GM12891 (cell line): ENCODE measurements at regions not wholly inside any gene's neighbourhood (a gene's known extent, or its start where the extent isn't known, plus 50 kb on each side); places are given as distances from the start of the nearest gene placed in this dataset.

ENCODE experiments used
- DNase-seq: peaks from one replicate; pipeline ENCODE4 v3.0.0; 2011; ENCODE audit warnings: low spot score; ENCODE audit not compliant: insufficient read length
- FAIRE-seq: peaks from 2 replicates; lab custom pipeline; 2011; peaks lifted over from hg19 to GRCh38; lab: Jason Lieb, UNC
- PAX5 ChIP-seq: IDR thresholded peaks from 2 replicates; pipeline ENCODE4 v1.6.1; 2011; ENCODE audit warnings: low read length, moderate library complexity, mild to moderate bottlenecking; ENCODE audit not compliant: insufficient read depth, severe bottlenecking
- POLR2A ChIP-seq: IDR thresholded peaks from 2 replicates; pipeline ENCODE4 v1.6.1; 2011; ENCODE audit warnings: low read depth, low read length, control low read depth
- POLR2AphosphoS5 ChIP-seq: IDR thresholded peaks from 2 replicates; pipeline ENCODE4 v1.6.1; 2011; ENCODE audit warnings: low read depth, low read length, control low read depth
- POU2F2 ChIP-seq: IDR thresholded peaks from 2 replicates; pipeline ENCODE4 v1.6.1; 2011; ENCODE audit warnings: low read depth, mild to moderate bottlenecking, control low read depth, low read length, moderate library complexity
- SPI1 ChIP-seq: IDR thresholded peaks from 2 replicates; pipeline ENCODE4 v1.6.1; 2011; ENCODE audit warnings: low read depth, low read length, control low read depth
- TAF1 ChIP-seq: IDR thresholded peaks from 2 replicates; pipeline ENCODE4 v1.6.1; 2011; ENCODE audit warnings: low read depth, low read length, control low read depth

DNA sequence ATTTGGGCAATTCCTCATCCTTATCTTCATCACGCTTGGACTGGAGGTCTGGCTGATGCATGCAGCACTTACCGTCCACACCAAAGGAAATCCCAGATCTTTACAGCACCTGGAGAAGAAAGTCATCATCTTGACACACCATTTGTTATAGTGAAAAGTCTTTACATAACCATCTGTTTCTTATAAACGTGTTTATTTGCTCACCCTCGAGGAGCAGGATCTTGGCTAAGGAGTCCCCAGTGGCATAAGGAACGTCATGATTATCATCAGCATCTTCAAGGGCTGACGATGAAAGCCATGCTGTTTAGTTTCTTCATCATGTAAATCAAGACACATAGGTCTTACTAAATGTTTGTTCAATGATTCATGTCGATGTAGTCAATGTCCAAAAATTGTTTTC lies 248.8 kb upstream of the ELAC2 start:
- FAIRE-seq (no peak), DNase-seq (no peak)

DNA sequence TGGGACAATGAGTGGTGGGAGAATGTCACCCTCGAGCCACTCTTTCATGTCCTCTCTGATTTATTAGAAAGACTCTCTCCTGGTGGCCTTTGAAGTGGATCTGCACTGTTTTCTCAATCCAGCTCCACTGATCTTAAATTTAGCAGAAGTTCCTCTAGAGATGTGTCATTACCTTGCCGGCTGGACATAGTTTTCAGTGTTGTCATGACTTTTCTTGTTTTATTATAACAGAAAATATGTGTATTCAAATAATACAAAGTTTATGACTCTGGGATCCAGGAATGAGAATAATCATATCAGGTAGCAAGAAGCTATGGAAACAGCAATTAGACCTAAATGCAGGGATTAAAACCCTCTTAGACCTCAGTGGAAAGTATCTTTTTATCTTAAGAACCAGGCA lies 247.5 kb upstream of the ELAC2 start:
- no peak for FAIRE-seq
- DNase-seq: no peak
- TF ChIP-seq POU2F2 (no peak), POLR2A (no peak)

More for the DNA sequence above, 248.8 kb upstream of the ELAC2 start:
- no peak for TF ChIP-seq POLR2AphosphoS5
- no peak for TF ChIP-seq PAX5
- no peak for TF ChIP-seq POLR2A
- TF ChIP-seq SPI1: no peak
- no peak for TF ChIP-seq POU2F2
- no peak for TF ChIP-seq TAF1

DNA sequence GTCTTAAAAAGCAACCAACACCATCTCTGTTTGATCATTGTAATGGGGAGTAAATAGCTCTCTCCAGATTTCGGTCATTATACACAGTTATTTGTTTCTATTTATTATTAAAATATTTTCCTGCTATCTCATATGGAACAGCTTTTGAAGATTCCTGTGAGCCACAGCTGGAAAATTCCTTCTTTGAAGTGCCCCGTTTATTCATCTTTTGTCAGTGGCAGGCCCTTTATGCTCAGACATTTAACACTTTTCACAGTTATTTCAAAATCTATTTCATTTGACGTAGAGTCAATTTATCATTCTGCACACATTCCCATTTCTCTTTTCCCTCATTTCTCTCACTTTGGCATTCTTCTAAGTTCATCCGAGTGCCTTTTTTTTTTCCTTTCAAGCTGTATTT lies 245.9 kb upstream of the ELAC2 start:
- DNase-seq (no peak), FAIRE-seq (no peak)
- no peak for TF ChIP-seq SPI1
- no peak for TF ChIP-seq PAX5
- TF ChIP-seq POLR2AphosphoS5: no peak
- TF ChIP-seq POU2F2: no peak
- no peak for TF ChIP-seq TAF1
- no peak for TF ChIP-seq POLR2A

GRCh38 chr17:13256545-13256944 lies 238.7 kb upstream of the ELAC2 start:
- DNase-seq (no peak), FAIRE-seq (no peak)
- TF ChIP-seq TAF1 (no peak), POLR2A (no peak), PAX5 (no peak), POU2F2 (no peak), SPI1 (no peak), POLR2AphosphoS5 (no peak)

DNA sequence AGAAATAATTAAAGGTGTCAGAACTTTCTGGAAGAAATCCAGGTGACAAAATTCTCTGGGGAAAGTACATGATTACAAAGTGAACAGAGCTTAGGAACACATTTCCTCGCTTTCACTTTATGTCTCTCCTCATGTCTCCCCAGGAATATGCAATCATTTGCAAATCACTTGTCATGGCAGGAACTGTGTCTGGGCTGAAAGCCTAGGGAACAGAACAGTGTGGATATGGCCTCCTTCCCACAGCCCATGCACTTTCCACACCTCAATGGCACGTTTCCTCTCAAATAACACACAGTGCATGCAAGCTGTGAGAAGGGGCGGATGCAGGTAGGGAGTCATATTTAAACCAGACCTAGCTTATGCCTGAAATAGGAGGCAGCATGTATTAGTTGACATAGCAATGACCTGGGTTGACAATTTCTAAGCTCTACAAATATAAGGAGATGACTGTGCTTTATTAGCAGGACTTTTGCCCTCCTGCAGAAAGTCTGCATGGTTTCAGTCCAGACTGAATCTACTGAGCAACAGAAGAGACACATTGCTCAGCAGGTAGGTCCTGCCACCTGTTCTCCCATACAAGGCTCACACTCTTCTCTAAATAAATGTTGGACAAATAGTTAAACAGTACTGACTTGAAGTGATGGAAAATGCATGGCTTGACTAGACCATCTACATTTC lies 236.0 kb upstream of the ELAC2 start:
- DNase-seq (no peak), FAIRE-seq (no peak)
- no peak for TF ChIP-seq PAX5
- no peak for TF ChIP-seq POLR2A
- no peak for TF ChIP-seq SPI1
- TF ChIP-seq POLR2AphosphoS5: no peak
- TF ChIP-seq TAF1: no peak
- TF ChIP-seq POU2F2: no peak

DNA sequence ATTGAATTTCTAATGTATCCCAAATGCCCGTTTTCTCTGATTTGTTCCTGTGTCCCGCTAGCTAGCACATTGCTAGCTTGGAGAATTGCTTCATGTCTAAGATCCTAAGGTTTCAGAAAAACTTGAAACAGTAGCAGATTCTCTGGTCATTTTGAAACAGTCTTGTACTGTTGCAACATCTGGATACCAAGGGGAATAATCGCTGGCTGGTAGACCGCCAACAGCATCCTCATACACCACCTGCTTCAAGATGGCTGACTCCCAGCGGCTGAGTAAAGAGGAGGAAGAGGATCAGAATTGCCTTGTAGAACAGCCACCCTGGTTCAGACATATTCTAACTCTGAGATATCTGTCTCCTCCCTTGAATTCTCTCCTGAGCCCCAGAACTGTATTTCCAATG lies 226.7 kb upstream of the ELAC2 start:
- FAIRE-seq (no peak), DNase-seq (no peak)
- TF ChIP-seq POU2F2: no peak
- no peak for TF ChIP-seq POLR2AphosphoS5
- TF ChIP-seq PAX5: no peak
- TF ChIP-seq TAF1: no peak
- no peak for TF ChIP-seq POLR2A
- TF ChIP-seq SPI1: no peak

GRCh38 chr17:13243585-13243984 lies 225.8 kb upstream of the ELAC2 start:
- no peak for TF ChIP-seq POU2F2
- no peak for TF ChIP-seq SPI1
- no peak for TF ChIP-seq PAX5
- TF ChIP-seq TAF1: no peak
- TF ChIP-seq POLR2A: no peak
- TF ChIP-seq POLR2AphosphoS5: no peak
- DNase-seq: no peak
- FAIRE-seq: no peak

DNA sequence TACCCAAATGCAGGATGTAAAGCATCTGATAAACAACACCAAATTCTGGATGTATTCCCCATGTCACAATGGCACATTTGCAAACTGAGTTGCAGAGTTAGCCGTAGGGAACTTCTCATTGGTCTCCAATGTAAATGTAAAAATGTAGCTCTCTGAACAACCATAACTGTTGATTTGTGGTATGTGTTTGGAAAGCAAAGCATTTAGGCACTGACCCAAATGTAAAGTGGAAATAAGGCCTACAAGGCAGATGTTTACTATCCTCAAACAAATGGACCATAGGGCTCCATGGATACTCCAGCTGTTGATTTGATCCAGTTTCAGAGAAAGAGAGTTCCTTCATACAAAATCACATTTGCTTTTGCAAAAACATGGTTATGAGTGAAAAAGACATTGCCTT lies 223.0 kb upstream of the ELAC2 start:
- no peak for TF ChIP-seq TAF1
- DNase-seq (no peak), FAIRE-seq (no peak)

DNA sequence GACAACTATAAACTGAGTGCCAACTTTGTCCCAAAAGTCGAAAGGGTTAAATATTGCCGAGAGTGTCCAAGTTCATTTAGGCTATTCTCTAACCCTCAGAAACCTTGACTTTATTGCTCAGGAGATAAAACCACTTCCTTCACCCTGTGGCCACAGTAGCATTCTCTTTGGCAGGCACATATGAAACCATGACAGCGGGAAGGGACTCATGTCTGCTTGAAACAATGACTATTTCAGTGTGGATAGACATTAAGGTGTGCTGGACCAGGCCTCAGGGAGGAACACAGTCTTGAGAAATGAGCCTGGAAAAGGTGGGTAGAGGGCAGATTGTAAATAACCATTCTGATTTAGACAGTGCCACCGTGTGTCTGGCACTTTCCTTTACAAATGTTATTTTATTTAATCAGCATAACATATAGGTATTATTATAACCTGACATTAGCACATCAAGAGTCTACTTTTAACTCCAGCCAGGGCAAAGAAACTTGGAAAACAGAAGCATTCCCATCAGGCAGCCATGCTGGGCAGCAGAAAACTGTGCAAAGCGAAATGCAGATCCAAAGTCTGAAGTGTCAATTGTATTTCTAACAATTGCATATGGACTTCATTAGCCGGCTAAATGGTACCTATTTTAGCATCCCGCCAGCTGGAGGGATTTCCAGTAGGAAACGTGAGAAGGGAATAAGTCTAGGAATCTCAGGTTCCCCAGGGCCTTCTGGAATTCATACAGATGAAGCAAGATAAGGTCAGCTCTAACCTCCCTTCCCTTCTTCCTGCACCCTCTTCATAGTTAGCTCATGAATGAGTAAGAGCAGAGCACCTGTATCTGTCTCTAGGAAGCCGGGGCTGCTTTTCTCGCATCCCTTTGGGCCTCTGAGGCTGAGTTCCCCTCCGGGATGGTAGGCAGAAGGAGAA lies 212.8 kb upstream of the ELAC2 start:
- no peak for FAIRE-seq
- TF ChIP-seq POLR2A (no peak), POLR2AphosphoS5 (no peak), POU2F2 (no peak), SPI1 (no peak), PAX5 (no peak), TAF1 (no peak)
- DNase-seq: no peak
